ENCODE measurements at regions not wholly inside any gene's neighbourhood (a gene's known extent, or its start where the extent isn't known, plus 50 kb on each side); places are given as distances from the start of the nearest gene placed in this dataset.

- H3K27me3 ChIP-seq (ENCODE audit: control insufficient read depth in 1 of 2, insufficient read depth in 1 of 2, low read length in 2 of 2), result no peaks in the 10 kb centered on the region
- no peak overlapping the region for H3K18ac ChIP-seq (ENCODE audit: low read depth in 1 of 2, low read length in 2 of 2)
- H3K23ac ChIP-seq (ENCODE audit: low read length in 2 of 2), result no peak overlapping the region
- H4K8ac ChIP-seq (ENCODE audit: low read length), result no peak overlapping the region
- no peaks in the 10 kb centered on the region for H3K36me3 ChIP-seq (ENCODE audit: control insufficient read depth in 1 of 2, insufficient read depth in 2 of 2, low read depth in 1 of 2, low read length in 2 of 2)
- H3K4me3 ChIP-seq (ENCODE audit: insufficient read depth in 1 of 2, low read depth in 1 of 2, low read length in 2 of 2), result no peak overlapping the region
- no peak overlapping the region for H4K91ac ChIP-seq (ENCODE audit: low read length)
- no peak overlapping the region for H2BK12ac ChIP-seq (ENCODE audit: low read length in 2 of 2)
- no peak overlapping the region for H3K27ac ChIP-seq (ENCODE audit: low read length, poor library complexity, severe bottlenecking)
- H3K4ac ChIP-seq (ENCODE audit: low read depth in 1 of 2, low read length in 2 of 2), result no peak overlapping the region
- WGBS, result 29% methylated on average over 1 of the region's 1 CpG
- H2BK5ac ChIP-seq (ENCODE audit: low read depth, low read length, poor library complexity, severe bottlenecking), result no peak overlapping the region
- no peak overlapping the region for H3K14ac ChIP-seq (ENCODE audit: low read length in 2 of 2)
- H3K9me3 ChIP-seq (ENCODE audit: control insufficient read depth, low read length), result no peaks in the 10 kb centered on the region
- DNase-seq, result no peak
- H3K79me1 ChIP-seq (replicated peaks; ENCODE audit: low read length, poor library complexity, severe bottlenecking), result no peaks in the 10 kb centered on the region
- no peak overlapping the region for H2BK120ac ChIP-seq (ENCODE audit: low read depth, low read length)
- peaks cover 4% of the 10 kb centered on the region for H3K4me1 ChIP-seq (ENCODE audit: control insufficient read depth, insufficient read depth, low read depth, low read length)
- no peak overlapping the region for H3K4me2 ChIP-seq (ENCODE audit: low read length, poor library complexity, severe bottlenecking)
- H2AK5ac ChIP-seq (ENCODE audit: low read length, severe bottlenecking), result no peak overlapping the region
- H2BK15ac ChIP-seq (ENCODE audit: low read depth, poor library complexity, severe bottlenecking), result no peak overlapping the region
- no peak overlapping the region for H2AFZ ChIP-seq (ENCODE audit: low read depth, low read length)
- no peak overlapping the region for H3K9ac ChIP-seq (ENCODE audit: low read length)
These were observed 81.7 kb upstream of the DUSP10 start for GRCh38 chr1:221823561-221823960.

GRCh38 chr1:221823149-221823548, 81.3 kb upstream of the DUSP10 start:
- Histone ChIP-seq H3K23ac (ENCODE audit: low read length in 2 of 2) (no peak overlapping the region), H3K27ac (ENCODE audit: low read length, poor library complexity, severe bottlenecking) (no peak overlapping the region), H3K4ac (ENCODE audit: low read depth in 1 of 2, low read length in 2 of 2) (no peak overlapping the region), H3K9ac (ENCODE audit: low read length) (no peak overlapping the region), H2BK120ac (ENCODE audit: low read depth, low read length) (no peak overlapping the region), H3K9me3 (ENCODE audit: control insufficient read depth, low read length) (no peaks in the 10 kb centered on the region), H2BK15ac (ENCODE audit: low read depth, poor library complexity, severe bottlenecking) (peak overlapping the region; percentile 40), H3K27me3 (ENCODE audit: control insufficient read depth in 1 of 2, insufficient read depth in 1 of 2, low read length in 2 of 2) (no peaks in the 10 kb centered on the region), H4K91ac (ENCODE audit: low read length) (no peak overlapping the region), H2AFZ (ENCODE audit: low read depth, low read length) (no peak overlapping the region), H2BK5ac (ENCODE audit: low read depth, low read length, poor library complexity, severe bottlenecking) (no peak overlapping the region), H3K18ac (ENCODE audit: low read depth in 1 of 2, low read length in 2 of 2) (no peak overlapping the region), H4K8ac (ENCODE audit: low read length) (no peak overlapping the region), H2BK12ac (ENCODE audit: low read length in 2 of 2) (peak overlapping the region; percentile 29 to 30), H3K36me3 (ENCODE audit: control insufficient read depth in 1 of 2, insufficient read depth in 2 of 2, low read depth in 1 of 2, low read length in 2 of 2) (no peaks in the 10 kb centered on the region), H3K79me1 (replicated peaks; ENCODE audit: low read length, poor library complexity, severe bottlenecking) (no peaks in the 10 kb centered on the region), H3K4me1 (ENCODE audit: control insufficient read depth, insufficient read depth, low read depth, low read length) (peaks cover 4% of the 10 kb centered on the region), H2AK5ac (ENCODE audit: low read length, severe bottlenecking) (no peak overlapping the region), H3K14ac (ENCODE audit: low read length in 2 of 2) (no peak overlapping the region), H3K4me2 (ENCODE audit: low read length, poor library complexity, severe bottlenecking) (no peak overlapping the region), H3K4me3 (ENCODE audit: insufficient read depth in 1 of 2, low read depth in 1 of 2, low read length in 2 of 2) (no peak overlapping the region)
- DNase-seq, result no peak
- 98% methylated on average over 4 of the region's 4 CpGs for WGBS

- no peak overlapping the region for H4K91ac ChIP-seq (ENCODE audit: low read length)
- H3K27ac ChIP-seq (ENCODE audit: low read length, poor library complexity, severe bottlenecking), result no peak overlapping the region
- H2BK15ac ChIP-seq (ENCODE audit: low read depth, poor library complexity, severe bottlenecking), result no peak overlapping the region
- DNase-seq, result no peak
- no peak overlapping the region for H3K4me2 ChIP-seq (ENCODE audit: low read length, poor library complexity, severe bottlenecking)
- no peaks in the 10 kb centered on the region for H3K36me3 ChIP-seq (ENCODE audit: control insufficient read depth in 1 of 2, insufficient read depth in 2 of 2, low read depth in 1 of 2, low read length in 2 of 2)
- no peak overlapping the region for H2AK5ac ChIP-seq (ENCODE audit: low read length, severe bottlenecking)
- H2AFZ ChIP-seq (ENCODE audit: low read depth, low read length), result no peak overlapping the region
- H3K18ac ChIP-seq (ENCODE audit: low read depth in 1 of 2, low read length in 2 of 2), result no peak overlapping the region
- H3K9me3 ChIP-seq (ENCODE audit: control insufficient read depth, low read length), result no peaks in the 10 kb centered on the region
- H2BK12ac ChIP-seq (ENCODE audit: low read length in 2 of 2), result no peak overlapping the region
- no peak overlapping the region for H3K23ac ChIP-seq (ENCODE audit: low read length in 2 of 2)
- H2BK120ac ChIP-seq (ENCODE audit: low read depth, low read length), result no peak overlapping the region
- H3K4ac ChIP-seq (ENCODE audit: low read depth in 1 of 2, low read length in 2 of 2), result no peak overlapping the region
- H2BK5ac ChIP-seq (ENCODE audit: low read depth, low read length, poor library complexity, severe bottlenecking), result no peak overlapping the region
- 94% methylated on average over 3 of the region's 3 CpGs for WGBS
- H3K4me3 ChIP-seq (ENCODE audit: insufficient read depth in 1 of 2, low read depth in 1 of 2, low read length in 2 of 2), result no peak overlapping the region
- H3K27me3 ChIP-seq (ENCODE audit: control insufficient read depth in 1 of 2, insufficient read depth in 1 of 2, low read length in 2 of 2), result no peaks in the 10 kb centered on the region
- no peak overlapping the region for H3K14ac ChIP-seq (ENCODE audit: low read length in 2 of 2)
- no peak overlapping the region for H4K8ac ChIP-seq (ENCODE audit: low read length)
- H3K4me1 ChIP-seq (ENCODE audit: control insufficient read depth, insufficient read depth, low read depth, low read length), result peaks cover 4% of the 10 kb centered on the region
- H3K79me1 ChIP-seq (replicated peaks; ENCODE audit: low read length, poor library complexity, severe bottlenecking), result no peaks in the 10 kb centered on the region
- no peak overlapping the region for H3K9ac ChIP-seq (ENCODE audit: low read length)
These were observed 80.7 kb upstream of the DUSP10 start for GRCh38 chr1:221822591-221822990.

GRCh38 chr1:221816899-221817298, 75.0 kb upstream of the DUSP10 start:
- H2BK5ac ChIP-seq (ENCODE audit: low read depth, low read length, poor library complexity, severe bottlenecking), result no peak overlapping the region
- H3K4me2 ChIP-seq (ENCODE audit: low read length, poor library complexity, severe bottlenecking), result no peak overlapping the region
- no peak overlapping the region for H2AK5ac ChIP-seq (ENCODE audit: low read length, severe bottlenecking)
- H2AFZ ChIP-seq (ENCODE audit: low read depth, low read length), result no peak overlapping the region
- H3K27ac ChIP-seq (ENCODE audit: low read length, poor library complexity, severe bottlenecking), result peak overlapping the region; percentile 26
- H3K4me1 ChIP-seq (ENCODE audit: control insufficient read depth, insufficient read depth, low read depth, low read length), result no peaks in the 10 kb centered on the region
- peak overlapping the region; percentile 12 for H3K9ac ChIP-seq (ENCODE audit: low read length)
- no peak overlapping the region for H4K8ac ChIP-seq (ENCODE audit: low read length)
- no peak overlapping the region for H2BK15ac ChIP-seq (ENCODE audit: low read depth, poor library complexity, severe bottlenecking)
- no peak overlapping the region for H2BK12ac ChIP-seq (ENCODE audit: low read length in 2 of 2)
- H3K4me3 ChIP-seq (ENCODE audit: insufficient read depth in 1 of 2, low read depth in 1 of 2, low read length in 2 of 2), result no peak overlapping the region
- WGBS, result 2% methylated on average over 3 of the region's 3 CpGs
- H3K27me3 ChIP-seq (ENCODE audit: control insufficient read depth in 1 of 2, insufficient read depth in 1 of 2, low read length in 2 of 2), result no peaks in the 10 kb centered on the region
- no peak overlapping the region for H3K14ac ChIP-seq (ENCODE audit: low read length in 2 of 2)
- no peak overlapping the region for H2BK120ac ChIP-seq (ENCODE audit: low read depth, low read length)
- H3K9me3 ChIP-seq (ENCODE audit: control insufficient read depth, low read length), result no peaks in the 10 kb centered on the region
- H3K36me3 ChIP-seq (ENCODE audit: control insufficient read depth in 1 of 2, insufficient read depth in 2 of 2, low read depth in 1 of 2, low read length in 2 of 2), result no peaks in the 10 kb centered on the region
- no peak overlapping the region for H3K23ac ChIP-seq (ENCODE audit: low read length in 2 of 2)
- peak; percentile 92 for DNase-seq
- H3K18ac ChIP-seq (ENCODE audit: low read depth in 1 of 2, low read length in 2 of 2), result no peak overlapping the region
- no peaks in the 10 kb centered on the region for H3K79me1 ChIP-seq (replicated peaks; ENCODE audit: low read length, poor library complexity, severe bottlenecking)
- H3K4ac ChIP-seq (ENCODE audit: low read depth in 1 of 2, low read length in 2 of 2), result no peak overlapping the region
- H4K91ac ChIP-seq (ENCODE audit: low read length), result no peak overlapping the region

Measured in mesenchymal stem cell (in vitro differentiated cells and primary cell).